Ovary (tissue), 7 donors: ENCODE measurements at regions not wholly inside any gene's neighbourhood (a gene's known extent, or its start where the extent isn't known, plus 50 kb on each side); places are given as distances from the start of the nearest gene placed in this dataset.

Experiments used
- DNase-seq, 5 donors: peaks; one replicate each; pipeline ENCODE4 v3.0.0-alpha.2; 2019 to 2020
- H3K27ac ChIP-seq, 2 donors: fragments of 200-600 bp; one replicate each; pipeline versions ENCODE4 v1.5.1 to v1.8.0; 2019 to 2022
- H3K27me3 ChIP-seq: fragments of 200-600 bp; one replicate; pipeline ENCODE4 v1.8.0; 2022
- H3K36me3 ChIP-seq: fragments of 200-600 bp; sonication (generic); one replicate; pipeline ENCODE4 v1.5.1; 2019
- H3K4me1 ChIP-seq: one replicate; pipeline ENCODE4 v1.8.1; 2013; ENCODE audit warnings: mild to moderate bottlenecking, moderate library complexity; ENCODE audit not compliant: insufficient read depth
- H3K4me3 ChIP-seq: fragments of 200-600 bp; sonication (generic); one replicate; pipeline ENCODE4 v1.5.1; 2017
- H3K9me3 ChIP-seq, 2 donors: fragments of 200-600 bp in 1 of 2; sonication (generic) in 1 of 2; one replicate each; pipeline versions ENCODE4 v1.5.1 to v1.8.1; 2013 to 2019; ENCODE audit warnings: mild to moderate bottlenecking in 1 of 2, moderate library complexity in 1 of 2
- EP300 ChIP-seq: sonication (generic); formaldehyde crosslinking; IDR thresholded peaks from one replicate; pipeline ENCODE4 v1.6.1; 2017; ENCODE audit warnings: antibody characterized with exemption
- POLR2A ChIP-seq: fragments of 450-650 bp; IDR thresholded peaks from one replicate; pipeline ENCODE4 v1.6.1; 2017; ENCODE audit warnings: antibody characterized with exemption, mild to moderate bottlenecking, moderate library complexity
- WGBS, 3 donors: extraction: QIAGEN DNeasy Blood & Tissue Kit in 1 of 3; methylation state at CpG; one replicate each; pipeline versions ENCODE4 v1.1.5 to v1.1.7; 2013 to 2017; 5-methylcytosine and 5-hydroxymethylcytosine counted together
- intact Hi-C, 4 donors: fragments of 100-400 bp; cut with DNase I; formaldehyde crosslinking; loops; one replicate each; pipeline versions ENCODE4 v1.11.0 to v1.15.1; 2022 to 2023
- TF ChIP-seq, protein P1 (sequence below), 3 donors: fragments of 450-650 bp in 2 of 3; fragments of 200-600 bp in 1 of 3; IDR thresholded peaks; one replicate each; pipeline versions ENCODE4 v1.5.1 to v1.8.0; 2016 to 2022; ENCODE audit warnings: antibody characterized with exemption in 3 of 3, mild to moderate bottlenecking in 1 of 3
- donor health status: DM: no; HTN: no; CAD: no; lungs with moderate emphysema.
- donor health status: DM: no; HTN: no; CAD: no.
- donor health status: Bipolar disorder and iron deficiency.
- donor health status: DM: no; HTN: no; CAD: no.
- donor health status: DM: yes; HTN: yes; CAD: no.

DNA sequence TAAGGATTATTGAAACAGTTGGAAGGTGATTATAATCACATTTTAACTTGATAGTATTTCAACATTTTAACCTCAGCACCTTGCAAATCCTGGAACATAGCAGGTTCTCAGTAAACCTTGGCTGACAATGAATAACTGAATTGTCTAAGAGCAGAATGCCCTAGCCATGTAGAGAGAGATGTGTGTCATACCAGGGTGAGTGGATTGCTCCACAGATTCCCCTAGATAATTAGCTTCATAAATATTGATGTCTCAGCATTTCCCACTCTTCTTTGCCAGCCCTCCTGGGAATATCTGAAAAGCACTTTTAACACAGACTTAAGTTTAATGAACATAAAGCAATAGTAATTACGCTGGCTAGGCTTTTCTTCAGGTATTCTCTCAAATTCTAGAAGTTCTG lies 363.5 kb downstream of the MAN2A1 start:
- H3K27ac ChIP-seq: no peak overlapping the region
- H3K36me3 ChIP-seq: no peaks in the 10 kb centered on the region
- no peaks in the 10 kb centered on the region for H3K9me3 ChIP-seq
- no peak overlapping the region for H3K4me3 ChIP-seq
- no peak for DNase-seq
- peaks cover 2% of the 10 kb centered on the region for H3K4me1 ChIP-seq
- H3K27me3 ChIP-seq: no peaks in the 10 kb centered on the region
- WGBS, 3 donors: 92 to 95% (median 93%) methylated on average over 1 of the region's 1 CpG
- no peak for TF ChIP-seq POLR2A
- TF ChIP-seq EP300: no peak
- TF ChIP-seq, protein P1, sequence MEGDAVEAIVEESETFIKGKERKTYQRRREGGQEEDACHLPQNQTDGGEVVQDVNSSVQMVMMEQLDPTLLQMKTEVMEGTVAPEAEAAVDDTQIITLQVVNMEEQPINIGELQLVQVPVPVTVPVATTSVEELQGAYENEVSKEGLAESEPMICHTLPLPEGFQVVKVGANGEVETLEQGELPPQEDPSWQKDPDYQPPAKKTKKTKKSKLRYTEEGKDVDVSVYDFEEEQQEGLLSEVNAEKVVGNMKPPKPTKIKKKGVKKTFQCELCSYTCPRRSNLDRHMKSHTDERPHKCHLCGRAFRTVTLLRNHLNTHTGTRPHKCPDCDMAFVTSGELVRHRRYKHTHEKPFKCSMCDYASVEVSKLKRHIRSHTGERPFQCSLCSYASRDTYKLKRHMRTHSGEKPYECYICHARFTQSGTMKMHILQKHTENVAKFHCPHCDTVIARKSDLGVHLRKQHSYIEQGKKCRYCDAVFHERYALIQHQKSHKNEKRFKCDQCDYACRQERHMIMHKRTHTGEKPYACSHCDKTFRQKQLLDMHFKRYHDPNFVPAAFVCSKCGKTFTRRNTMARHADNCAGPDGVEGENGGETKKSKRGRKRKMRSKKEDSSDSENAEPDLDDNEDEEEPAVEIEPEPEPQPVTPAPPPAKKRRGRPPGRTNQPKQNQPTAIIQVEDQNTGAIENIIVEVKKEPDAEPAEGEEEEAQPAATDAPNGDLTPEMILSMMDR (IDR thresholded peaks at IDR 0.05): no peak
- intact Hi-C loops: no loop called here

DNA sequence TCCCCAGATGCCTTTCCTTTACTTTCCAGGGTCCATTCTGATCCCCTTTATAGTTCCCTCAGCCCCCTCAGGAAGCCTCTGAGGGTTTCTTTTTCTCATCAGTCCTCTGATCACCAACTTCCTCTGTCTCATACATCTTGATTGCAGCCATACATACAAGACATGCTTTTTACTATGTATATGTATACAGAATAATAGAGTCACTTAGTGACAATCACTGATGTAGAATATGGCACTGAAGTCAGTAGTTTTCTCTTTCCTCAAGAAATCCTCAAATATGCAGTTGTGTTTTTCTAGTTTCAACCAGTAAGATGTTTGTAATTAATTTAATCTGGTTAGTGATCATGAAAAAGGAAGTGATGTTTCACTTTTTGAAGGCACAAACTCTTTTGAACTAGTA lies 364.1 kb downstream of the MAN2A1 start:
- Histone ChIP-seq H3K27me3 (no peaks in the 10 kb centered on the region), H3K27ac (no peak overlapping the region), H3K36me3 (no peaks in the 10 kb centered on the region), H3K9me3 (no peaks in the 10 kb centered on the region), H3K4me1 (peaks cover 2% of the 10 kb centered on the region), H3K4me3 (no peak overlapping the region)
- DNase-seq: no peak
- intact Hi-C loops: no loop called here
- TF ChIP-seq POLR2A: no peak
- TF ChIP-seq EP300: no peak
- TF ChIP-seq, protein P1 (IDR thresholded peaks at IDR 0.05): no peak

DNA sequence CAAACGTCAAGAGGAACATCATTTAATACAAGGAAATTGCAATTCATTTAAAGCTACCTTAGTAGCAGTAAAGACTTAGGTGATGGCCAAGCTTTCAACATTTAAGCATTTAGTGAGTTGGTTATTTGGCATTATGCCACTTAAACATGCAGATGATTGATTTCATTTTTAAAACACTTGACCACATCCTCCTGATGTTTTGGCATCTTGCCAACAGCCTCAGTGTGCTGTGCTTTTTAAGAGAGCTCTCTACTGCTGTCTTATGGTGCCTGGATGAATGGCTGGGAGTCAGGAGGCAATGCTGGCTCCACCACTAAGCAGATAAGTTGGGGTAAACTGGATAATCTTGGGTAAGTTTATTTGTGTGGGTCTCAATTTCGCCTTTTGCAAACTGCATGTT lies 364.5 kb downstream of the MAN2A1 start:
- intact Hi-C loops: no loop called here
- no peaks in the 10 kb centered on the region for H3K9me3 ChIP-seq
- peaks cover 2% of the 10 kb centered on the region for H3K4me1 ChIP-seq
- no peak for DNase-seq
- no peak overlapping the region for H3K4me3 ChIP-seq
- H3K27me3 ChIP-seq: no peaks in the 10 kb centered on the region
- TF ChIP-seq, protein P1 (IDR thresholded peaks at IDR 0.05): no peak
- TF ChIP-seq POLR2A (no peak), EP300 (no peak)
- no peak overlapping the region for H3K27ac ChIP-seq
- H3K36me3 ChIP-seq: no peaks in the 10 kb centered on the region
- 62 to 63% (median 63%) methylated on average over 2 of the region's 2 CpGs for WGBS, 3 donors

DNA sequence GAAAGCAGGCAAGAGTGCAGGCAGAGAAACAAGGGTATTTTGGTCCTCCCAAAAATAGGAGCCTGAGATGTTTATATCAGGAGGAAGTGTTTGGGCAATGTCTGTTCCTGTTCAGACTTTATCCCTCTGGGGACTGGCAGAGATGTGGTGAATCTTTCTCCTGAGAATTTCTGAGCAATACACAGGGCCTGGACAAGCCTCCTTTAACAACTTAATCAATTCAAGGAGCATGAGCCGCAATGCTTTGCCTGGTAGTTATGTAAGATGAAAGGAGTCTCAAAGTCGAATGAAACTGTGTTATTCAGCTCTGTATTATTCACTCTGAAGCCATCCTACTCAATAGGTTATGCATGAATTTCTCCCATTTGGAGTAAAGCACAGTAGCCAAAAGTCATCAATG lies 365.6 kb downstream of the MAN2A1 start:
- H3K9me3 ChIP-seq: no peaks in the 10 kb centered on the region
- TF ChIP-seq POLR2A: no peak
- TF ChIP-seq, protein P1 (IDR thresholded peaks at IDR 0.05): no peak
- no peak for TF ChIP-seq EP300
- 46 to 65% (median 48%) methylated on average over 2 of the region's 2 CpGs for WGBS, 3 donors
- H3K4me3 ChIP-seq: no peak overlapping the region
- DNase-seq: no peak
- no peak overlapping the region for H3K27ac ChIP-seq
- H3K4me1 ChIP-seq: peaks cover 2% of the 10 kb centered on the region
- H3K36me3 ChIP-seq: no peaks in the 10 kb centered on the region
- intact Hi-C loops: no loop called here
- H3K27me3 ChIP-seq: no peaks in the 10 kb centered on the region
